GM19395 (cell line): ENCODE measurements at regions not wholly inside any gene's neighbourhood (a gene's known extent, or its start where the extent isn't known, plus 50 kb on each side); places are given as distances from the start of the nearest gene placed in this dataset.

Source experiments
- ATAC-seq: cut with Tn5 transposase; IDR thresholded peaks from one replicate; pipeline ENCODE4 v1.9.1; 2021; ENCODE audit warnings: mild to moderate bottlenecking, moderate library complexity; ENCODE audit not compliant: unreplicated experiment

DNA sequence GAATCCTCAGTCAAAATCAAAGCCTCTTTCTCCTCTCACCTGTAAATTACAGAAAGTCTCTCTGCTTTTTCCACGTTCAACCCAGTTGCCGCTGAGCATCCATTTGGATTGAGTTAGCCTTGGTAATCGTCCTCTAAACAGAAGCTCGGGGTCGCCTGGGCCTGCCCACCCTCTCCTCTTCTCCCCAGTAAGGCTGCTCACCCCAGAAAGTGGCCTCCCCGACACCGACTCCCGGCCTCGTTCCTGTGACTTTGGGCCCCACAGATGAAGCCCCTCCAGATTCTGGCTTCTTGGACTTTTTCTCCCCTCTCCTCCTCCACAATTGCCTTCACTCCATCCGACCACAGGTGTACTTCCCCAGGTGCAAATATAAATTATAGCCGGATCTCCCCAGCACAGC, 1500.0 kb downstream of the BRD1 start:
- no peak for ATAC-seq

DNA sequence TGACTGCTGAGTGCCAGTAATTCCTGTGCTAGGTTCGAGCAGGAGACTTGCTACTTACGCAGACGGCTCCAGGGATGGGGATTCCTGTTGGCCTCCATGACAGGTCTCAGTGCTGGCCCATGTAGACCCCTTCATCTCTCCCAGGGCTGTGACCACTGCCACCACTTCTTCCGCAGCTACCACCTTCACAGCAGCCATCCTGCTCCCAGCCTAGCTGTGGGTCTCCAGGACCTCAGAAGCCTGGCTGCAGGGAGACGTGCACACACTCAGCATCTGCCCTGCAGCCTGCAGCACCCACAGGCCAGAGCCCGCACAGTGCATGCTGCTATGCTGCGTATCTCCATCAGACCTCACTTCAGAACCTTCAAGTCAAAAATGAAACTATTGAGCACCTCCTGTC, 1503.9 kb downstream of the BRD1 start:
- ATAC-seq, result no peak

DNA sequence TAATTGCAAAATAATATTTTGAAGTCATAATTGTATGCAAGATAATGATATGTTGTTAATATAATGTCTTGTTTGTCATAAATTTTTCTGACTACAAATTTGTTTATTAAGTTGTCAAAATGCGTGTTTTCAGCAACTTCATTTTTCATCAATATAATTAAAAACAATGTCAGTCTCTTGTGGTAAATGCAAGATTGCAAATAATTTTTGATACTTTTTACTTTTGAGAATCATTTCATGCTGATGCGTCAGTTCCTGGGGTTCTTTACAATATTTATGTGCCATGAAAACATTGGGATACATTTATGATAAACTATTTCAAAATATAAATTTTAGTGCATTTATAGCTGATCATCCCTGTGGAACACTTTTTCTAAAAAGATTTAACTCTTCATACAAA, 1504.8 kb downstream of the BRD1 start:
- ATAC-seq, result no peak

DNA sequence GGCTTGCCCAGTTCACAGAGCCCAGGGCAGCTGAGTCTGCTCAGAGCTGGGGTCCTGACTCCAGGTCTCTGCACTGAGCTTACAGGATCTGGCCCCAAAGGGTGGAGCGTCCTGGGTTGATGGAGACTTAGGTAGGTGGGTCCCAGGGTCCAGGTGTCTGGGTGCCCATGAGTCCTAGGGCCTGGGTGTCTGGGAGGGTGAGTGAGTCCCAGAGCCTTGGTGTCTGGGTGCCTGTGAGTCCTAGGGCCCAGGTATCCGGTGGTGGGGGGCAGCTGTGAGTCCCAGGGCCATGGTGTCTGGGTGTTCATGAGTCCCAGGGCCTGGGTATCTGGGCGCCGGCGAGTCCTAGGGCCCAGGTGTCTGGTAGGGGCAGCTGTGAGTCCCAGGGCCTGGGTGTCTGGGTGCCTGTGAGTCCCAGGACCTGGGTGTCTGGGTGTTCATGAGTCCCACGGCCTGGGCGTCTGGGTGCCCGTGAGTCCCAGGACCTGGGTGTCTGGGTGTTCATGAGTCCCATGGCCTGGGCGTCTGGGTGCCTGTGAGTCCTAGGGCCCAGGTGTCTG, 1505.6 kb downstream of the BRD1 start:
- ATAC-seq, result no peak

DNA sequence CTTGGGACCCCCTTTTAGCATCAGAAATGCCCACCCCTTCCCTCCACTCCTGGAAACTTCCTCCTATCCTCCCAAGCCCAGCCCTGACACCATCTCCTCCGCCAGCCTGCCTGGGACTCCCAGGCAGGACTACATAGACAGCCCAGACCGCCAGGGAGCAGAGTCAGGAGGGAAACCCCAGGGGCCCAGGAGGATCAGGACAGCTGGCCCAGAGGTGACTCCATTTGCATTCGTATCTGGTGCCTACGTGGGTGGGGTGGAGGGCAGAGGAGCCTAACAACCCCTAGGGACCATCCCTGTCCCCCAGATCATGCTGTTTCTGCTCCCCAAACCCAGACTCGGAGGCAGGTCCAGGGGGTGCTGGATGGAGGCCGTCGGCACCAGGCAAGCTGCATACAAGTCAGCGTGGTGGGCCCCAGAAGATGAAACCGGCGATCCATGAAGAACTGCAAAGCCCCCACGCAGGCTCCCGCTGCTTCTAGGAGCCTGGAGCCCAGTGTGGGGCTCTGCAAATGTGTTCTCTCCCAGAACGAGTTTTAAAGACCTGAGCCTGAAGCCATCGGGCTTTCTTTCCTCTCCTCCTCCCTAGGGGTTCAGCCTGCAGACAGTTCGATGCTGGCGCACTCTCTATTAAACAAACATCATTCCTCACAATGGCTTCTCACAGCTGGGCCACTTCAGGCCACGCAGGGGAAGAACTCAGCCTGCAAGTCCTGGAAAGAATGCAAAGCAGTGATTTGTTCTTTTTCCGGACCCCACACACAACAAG, 1506.8 kb downstream of the BRD1 start:
- no peak for ATAC-seq

DNA sequence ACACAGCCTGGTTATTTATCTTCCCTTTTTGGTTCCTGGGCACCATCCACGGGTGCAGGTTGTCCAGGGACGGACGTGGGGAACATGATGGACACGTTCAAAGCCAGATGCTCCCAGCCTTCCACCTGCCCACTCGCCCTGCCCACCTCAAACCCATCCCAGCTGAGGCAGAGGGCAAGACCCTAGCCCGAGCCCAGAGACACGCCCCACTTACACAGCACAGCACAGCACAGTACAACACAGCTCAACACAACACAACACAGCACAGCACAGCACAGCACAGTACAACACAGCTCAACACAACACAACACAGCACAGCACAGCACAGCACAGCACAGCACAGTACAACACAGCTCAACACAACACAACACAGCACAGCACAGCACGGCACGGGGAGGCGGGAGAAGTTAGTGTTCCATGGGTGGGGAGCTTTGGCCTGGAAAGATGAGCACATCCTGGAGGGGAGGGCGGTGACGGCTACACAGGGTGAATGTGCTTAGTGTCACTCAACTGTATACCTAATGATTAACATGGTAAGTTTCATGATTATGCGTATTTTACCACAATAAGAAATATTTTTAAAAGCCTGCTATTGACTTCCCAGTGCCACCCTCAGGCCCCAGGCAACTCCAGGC, 1507.5 kb downstream of the BRD1 start:
- ATAC-seq, result no peak

DNA sequence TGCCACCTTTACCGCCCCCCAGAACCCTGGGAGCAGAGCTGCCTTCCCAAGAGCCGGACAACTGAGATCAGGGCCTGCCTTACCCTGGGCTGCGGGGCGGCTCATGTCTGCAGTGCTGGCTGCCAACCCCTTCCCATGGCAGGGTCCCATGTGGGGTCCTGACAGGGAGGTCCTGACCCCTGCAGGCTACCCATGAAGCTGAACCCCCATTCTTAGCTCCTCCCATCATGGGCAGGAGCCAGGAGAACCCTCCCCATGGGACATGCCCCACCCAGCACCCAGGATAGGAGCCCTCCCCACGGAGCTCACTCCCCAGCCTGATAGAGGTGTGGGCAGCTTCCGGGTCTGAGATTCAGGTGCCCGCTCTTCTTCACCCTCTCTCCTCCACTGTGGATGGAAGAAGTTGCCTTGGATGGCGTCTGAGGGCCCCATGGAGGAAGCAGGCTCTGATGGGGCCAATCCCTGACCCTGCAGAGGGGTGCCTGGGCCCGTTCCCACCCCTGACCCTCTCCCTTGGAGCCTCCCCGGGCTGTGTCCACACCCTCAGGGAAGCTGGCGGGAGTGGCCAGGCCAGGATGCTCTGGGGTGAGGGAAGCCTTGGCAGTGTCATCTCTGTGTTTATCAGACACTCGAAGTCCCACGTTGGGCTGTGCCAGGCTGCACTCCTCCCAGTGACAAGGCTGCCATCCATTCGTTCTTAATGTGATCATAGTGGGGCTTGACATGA, 1508.2 kb downstream of the BRD1 start:
- ATAC-seq, result no peak

DNA sequence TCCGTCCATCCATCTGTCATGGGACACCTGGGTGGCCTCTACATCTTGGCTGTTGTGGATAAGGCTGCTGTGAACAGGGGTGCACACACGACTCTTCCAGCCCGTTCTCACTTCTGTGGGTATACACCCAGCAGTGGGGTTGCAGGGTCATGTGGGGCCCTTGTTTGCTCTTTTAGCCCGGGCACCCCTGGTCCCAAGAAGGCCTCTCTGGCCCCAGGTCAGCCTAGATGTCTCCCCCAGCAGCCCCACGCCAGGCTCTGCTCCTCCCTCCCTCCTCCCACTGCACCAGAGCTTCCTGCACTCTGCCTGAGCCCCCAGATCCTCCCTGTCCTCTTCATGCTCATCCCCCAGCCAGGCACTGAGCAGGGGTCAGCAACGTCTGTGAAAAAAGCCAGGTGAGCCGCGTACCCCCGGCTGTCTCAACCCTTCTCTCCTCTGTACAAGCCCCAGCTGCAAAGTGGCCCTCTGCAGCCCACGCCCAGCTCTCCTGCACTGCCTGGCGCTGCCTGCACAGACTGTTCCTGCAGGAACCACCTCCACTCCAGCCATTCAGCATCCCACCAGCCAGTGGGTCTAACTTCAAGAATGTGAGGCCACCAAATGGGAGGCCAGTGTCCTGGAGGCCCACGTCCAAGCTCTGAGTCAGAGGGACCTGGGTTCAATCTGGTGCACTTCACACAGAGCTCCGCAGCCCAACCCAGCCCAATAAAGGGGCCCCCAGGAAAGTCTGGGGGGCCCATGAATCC, 1508.9 kb downstream of the BRD1 start:
- ATAC-seq, result no peak

DNA sequence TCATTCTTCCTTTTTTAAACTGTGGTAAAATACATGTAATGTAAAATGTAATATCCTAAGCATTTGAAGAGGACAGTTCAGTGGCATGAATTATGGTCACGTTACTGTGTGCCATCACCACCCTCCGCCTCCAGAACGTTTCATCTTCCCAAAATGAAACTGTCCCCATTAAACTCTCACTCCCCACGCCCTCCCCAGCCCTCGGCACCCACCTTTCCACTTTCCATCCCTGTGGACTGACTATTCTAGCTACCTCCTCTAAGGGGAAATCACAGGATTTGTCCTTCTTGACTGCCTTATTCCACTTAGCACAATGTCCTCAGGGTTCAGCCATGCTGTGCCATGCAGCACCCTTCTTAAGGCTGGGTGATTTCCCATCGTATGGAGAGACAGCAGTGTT, 1509.5 kb downstream of the BRD1 start:
- ATAC-seq, result no peak

DNA sequence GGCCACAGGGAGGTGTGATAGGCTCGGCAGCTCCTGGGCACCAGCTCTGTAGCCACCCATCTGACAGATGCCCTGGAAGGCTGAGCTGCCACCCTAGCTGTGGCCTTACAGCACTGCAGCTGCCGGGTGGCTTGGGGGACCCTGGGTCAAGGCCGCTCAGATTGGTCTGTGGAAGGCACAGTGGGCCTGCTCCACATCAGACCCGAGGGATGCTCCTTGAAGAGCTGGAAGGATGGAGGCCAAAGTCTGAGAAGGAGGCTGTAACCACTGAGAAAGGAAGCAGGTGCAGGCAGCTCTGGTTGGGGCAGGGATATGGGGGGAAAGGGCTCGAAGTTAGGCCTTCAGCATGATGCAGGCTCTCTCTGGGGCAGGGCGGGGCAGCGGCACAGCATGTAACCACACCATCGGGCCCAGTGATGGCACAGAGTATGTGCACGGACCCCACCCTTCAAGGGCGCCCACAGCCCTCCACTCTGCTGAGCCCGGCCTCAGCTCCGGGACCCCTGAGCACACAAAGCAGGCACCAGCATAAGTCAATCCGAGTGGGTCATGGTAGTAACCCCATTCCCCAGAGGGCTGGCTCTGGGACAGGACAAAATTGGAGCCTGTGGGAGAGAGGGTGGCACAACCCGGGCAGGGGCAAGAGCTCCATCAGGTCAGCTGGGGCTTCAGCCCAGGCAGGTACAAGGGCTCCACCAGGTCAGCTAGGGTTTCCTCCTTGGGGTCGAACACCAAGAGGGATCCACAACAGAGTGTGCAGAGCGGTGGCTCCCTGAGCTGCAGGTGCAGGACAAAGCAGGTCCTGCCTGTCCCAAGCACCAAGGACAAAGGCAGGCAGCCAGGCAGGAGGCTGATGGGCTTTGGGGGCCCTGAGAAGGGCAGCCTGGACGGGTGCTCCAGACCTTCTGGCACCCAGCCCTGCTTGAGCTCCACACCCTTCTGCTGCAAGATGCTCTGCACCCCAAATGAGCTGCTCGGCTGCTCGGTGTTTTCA, 1511.1 kb downstream of the BRD1 start:
- ATAC-seq, result no peak

DNA sequence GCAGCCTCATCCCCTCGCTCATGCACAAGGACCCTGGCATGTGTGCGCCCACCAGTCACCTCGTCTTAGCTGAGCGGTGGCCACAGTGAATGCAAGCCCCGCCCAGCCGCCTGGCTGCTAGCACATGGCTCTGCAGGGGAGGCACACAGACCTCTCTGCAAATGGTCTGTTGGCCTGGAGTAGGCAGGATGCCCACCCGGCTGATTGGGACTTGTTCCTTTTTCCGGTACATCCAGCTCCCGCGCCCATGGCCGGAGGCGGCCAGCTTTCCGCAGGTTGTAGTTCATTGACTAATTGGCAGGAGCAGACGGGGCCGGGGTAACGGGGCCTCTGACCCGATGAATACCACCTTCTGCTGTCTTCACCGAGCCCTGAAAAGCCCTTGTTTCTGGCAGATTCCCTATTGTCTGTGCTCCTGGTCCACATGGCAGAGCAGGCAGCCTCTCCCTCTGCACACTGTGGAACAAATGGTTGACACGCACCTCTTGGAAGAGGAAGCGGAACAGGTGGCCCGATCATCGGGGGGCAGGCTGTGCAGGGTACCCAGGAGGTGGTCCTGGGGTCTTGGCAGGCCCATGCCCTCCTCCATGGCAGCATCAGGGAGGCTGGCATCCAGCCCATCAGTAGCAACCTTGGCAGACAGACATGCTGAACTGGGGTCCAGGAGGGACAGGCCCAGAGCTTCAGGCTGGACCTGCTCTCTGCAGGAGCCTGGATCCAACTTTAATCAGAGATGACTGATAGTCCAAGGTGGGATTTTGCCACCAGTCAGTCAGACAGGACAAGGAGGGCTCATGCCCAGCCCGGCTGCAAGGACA, 1512.0 kb downstream of the BRD1 start:
- no peak for ATAC-seq

DNA sequence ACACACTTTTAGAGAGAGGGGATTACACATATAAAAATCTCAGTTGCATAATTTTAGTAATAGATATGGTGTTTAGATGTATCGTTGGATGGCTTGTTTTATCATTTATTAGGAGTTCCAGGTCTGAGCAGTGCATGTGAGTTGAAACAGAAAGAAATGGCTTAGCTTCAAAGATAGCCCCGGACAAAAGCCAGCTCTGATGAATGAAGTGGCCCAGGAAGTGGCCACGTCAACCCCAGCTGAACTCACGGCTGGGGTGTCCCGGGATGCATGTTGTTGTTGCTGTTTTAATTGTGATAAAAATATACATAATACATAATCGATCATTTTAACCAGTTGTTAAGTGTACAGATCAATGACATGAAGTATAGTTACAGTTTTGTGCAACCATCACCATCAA, 1513.6 kb downstream of the BRD1 start:
- no peak for ATAC-seq

DNA sequence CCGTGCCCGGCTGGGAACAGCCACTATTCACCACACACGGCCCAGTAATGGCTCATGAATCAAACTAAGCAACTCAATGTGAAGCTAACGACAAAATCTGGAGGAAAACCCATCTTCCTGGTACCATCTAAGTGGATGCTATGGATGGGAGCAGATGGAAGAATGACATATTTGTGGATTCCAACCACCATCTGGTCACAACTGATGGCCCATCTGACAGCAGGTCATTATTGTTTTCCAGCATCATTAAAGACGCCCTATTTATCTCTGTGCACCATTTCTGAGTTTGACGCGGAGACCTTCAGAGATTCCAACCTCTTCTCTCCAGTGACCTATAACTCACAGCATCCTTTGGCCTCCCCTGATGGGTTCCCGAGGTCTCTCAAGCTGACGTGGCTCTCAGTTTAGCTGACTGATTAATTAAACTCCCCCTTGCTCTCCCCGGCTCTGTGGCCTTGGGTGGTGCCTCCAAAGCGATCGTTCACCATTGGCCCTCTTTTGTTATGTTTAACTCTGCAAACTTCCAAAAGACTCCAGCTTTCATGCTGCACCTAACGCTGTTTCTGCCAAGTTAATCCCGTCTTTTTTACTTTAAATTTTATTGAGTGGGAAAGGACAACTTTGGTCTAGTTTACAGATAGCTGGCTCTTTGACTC, 1514.4 kb downstream of the BRD1 start:
- no peak for ATAC-seq

DNA sequence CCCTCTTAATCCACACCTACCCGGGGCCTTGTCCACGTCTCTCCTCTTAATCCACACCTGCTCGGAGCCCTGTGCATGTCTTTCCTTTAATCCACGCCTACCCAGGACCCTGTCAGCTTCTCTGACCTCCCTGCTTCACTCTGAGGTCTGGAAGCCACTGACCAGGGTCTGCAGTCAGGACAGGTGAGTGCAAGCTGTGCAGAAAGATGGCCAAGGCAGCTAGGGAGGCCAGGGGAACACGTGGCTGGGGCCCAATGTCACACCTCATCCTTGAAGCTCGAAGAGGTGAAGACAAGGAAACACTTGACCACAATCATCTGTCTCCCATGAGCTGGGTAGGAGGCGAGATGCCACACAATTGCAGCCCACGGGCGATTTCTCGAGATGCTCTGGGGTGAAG, 1516.9 kb downstream of the BRD1 start:
- no peak for ATAC-seq

DNA sequence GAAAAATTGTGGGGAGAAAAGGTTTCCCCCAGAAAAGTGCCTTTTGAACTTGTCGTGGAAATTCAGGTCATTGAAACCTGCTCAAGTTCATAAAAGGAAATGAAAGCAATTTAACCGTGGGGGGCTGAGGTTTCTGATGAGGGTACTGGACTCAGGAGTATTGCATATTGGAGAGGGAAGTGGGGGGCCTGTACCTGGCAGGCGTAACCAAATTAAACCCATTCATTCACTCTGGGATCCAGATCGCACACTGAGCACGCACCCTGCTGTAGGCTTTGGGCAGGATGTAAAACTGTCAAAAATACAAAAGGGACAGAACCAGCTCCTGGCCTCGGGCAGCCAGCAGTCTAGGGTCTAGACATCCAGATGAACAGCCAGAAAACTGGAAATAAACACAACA, 1517.4 kb downstream of the BRD1 start:
- no peak for ATAC-seq

DNA sequence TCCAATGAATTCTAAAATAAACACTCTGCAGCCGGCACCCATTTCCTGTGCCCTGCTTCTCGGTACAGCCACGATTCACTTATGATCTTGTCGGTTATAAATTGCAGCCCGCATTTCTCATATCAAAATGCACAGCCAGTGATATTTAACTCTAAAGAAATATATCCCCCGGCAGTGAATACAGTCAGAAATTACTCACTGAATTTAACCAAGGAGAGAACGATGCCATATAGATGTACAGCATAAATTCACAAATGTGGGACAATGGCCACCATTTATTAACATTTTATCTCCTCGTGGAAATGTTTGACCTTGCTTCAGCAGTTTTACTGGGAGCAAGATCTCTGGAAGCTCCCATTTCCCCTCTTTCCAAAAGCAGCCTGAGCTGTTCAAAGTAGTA, 1517.8 kb downstream of the BRD1 start:
- ATAC-seq, result no peak

DNA sequence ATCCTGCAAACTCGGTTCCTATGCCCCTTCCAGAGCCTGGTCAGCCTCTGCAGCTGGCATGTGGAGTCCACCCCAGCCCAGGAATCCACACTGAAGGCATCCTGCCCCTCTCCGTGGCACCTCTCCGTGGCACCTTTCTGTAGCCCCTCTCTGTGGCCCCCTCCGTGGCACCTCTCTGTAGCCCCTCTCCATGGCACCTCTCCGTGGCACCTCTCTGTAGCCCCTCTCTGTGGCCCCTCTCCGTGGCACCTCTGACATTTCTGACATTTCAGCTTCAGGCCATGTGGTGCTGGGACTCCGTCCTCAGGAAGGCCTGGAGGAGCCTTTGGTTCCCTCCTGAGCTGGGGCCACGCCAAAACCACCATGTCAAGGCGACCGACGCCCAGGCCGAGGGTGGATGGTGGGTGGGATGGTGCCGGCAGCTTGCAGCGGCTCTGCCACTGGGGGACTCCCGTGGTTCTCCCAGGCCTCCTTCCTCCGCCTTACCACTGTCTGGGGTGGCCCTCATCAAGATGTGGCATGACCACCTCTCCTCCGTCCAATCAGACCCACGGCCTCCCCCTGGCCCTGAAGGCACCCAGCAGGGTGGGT, 1518.5 kb downstream of the BRD1 start:
- ATAC-seq, result no peak

DNA sequence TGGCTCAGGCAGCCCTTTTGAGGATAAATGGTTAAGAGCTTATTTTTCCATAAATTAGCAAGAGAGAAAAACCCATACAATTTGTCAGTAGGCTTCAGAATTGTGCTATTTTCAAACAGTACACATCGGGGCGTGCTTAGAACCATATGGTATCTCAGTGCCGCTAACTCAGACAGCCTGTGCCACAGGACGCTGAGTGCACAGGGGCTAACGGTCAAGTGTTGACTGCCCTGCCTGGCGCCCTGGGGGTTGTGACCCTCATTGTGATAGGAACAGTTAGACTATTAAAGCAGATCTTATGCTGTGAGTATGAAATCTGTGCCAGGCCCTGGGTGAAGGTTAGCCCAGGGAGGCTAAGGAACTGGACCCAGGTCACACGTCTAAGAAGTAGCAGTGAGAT, 1519.7 kb downstream of the BRD1 start:
- ATAC-seq, result no peak
